Suprapubic skin (tissue), 3 donors: ENCODE measurements at regions not wholly inside any gene's neighbourhood (a gene's known extent, or its start where the extent isn't known, plus 50 kb on each side); places are given as distances from the start of the nearest gene placed in this dataset.

ENCODE experiments used
- CTCF ChIP-seq, 2 donors: fragments of 200-600 bp in 1 of 2; fragments of 450-650 bp in 1 of 2; sonication (generic) in 1 of 2; IDR thresholded peaks; one replicate each; pipeline ENCODE4 v1.5.1; 2016 to 2019; ENCODE audit warnings: antibody characterized with exemption in 2 of 2, mild to moderate bottlenecking in 1 of 2, moderate library complexity in 1 of 2
- POLR2A ChIP-seq, 2 donors: fragments of 450-650 bp; IDR thresholded peaks; one replicate each; pipeline ENCODE4 v1.6.1; 2017; ENCODE audit warnings: antibody characterized with exemption in 2 of 2, mild to moderate bottlenecking in 2 of 2, moderate library complexity in 2 of 2

- TF ChIP-seq CTCF (IDR thresholded peaks at IDR 0.05): no peak
- no peak for TF ChIP-seq POLR2A (IDR thresholded peaks at IDR 0.05)
Observed at GRCh38 chr12:126617312-126617711, 1552.1 kb downstream of the AACS start.
